ENCODE measurements at regions not wholly inside any gene's neighbourhood (a gene's known extent, or its start where the extent isn't known, plus 50 kb on each side); places are given as distances from the start of the nearest gene placed in this dataset.
"Not testable (repeated sequence)": the region's sequence is repeated elsewhere in the genome, so short reads cannot be mapped to it uniquely, and the experiment has no call there.

- H3K27me3 ChIP-seq (ENCODE audit: control insufficient read depth in 2 of 2, insufficient read depth in 2 of 2, low read length in 2 of 2), result peaks cover 0 to 4% of the 10 kb centered on the region in 2 experiments; a peak in 1 of 5 replicates
- H3K4me3 ChIP-seq, result no peak overlapping the region
- no peaks in the 10 kb centered on the region for H3K4me1 ChIP-seq (replicated peaks in 1 of 2; ENCODE audit: control insufficient read depth in 2 of 2, insufficient read depth in 2 of 2, low read length in 2 of 2)
- POLR2A ChIA-PET, result no interaction called here
- no peaks in the 10 kb centered on the region; the same call in 1 of the 2 replicates for H4K20me1 ChIP-seq (replicated peaks; ENCODE audit: control insufficient read depth, insufficient read depth, low read length)
- in situ Hi-C loops (cut with MboI), result no loop called here
- H3K79me2 ChIP-seq (ENCODE audit: control insufficient read depth, insufficient read depth, low read length), result no peaks in the 10 kb centered on the region
- no peak for DNase-seq (ENCODE audit: extremely low read depth in 1 of 4, low spot score in 3 of 4)
- no peak for TF ChIP-seq TRIM28 (IDR thresholded peaks at IDR 0.05)
- TF ChIP-seq RFX5 (IDR thresholded peaks at IDR 0.05; ENCODE audit: low read depth, low read length), result no peak
- TF ChIP-seq SIN3B (IDR thresholded peaks at IDR 0.05; ENCODE audit: low read depth), result no peak
- TF ChIP-seq ZNF347 (CRISPR knock-in tag; IDR thresholded peaks at IDR 0.05; ENCODE audit: low read depth), result no peak
- WGBS (ENCODE audit: insufficient coverage, low coverage, missing lambda C conversion rate), result 0% methylated on average over 3 of the region's 3 CpGs
- CTCF ChIA-PET (ENCODE audit: low intra/inter-chr PET ratio), result no interaction called here
- intact Hi-C loops (cut with micrococcal nuclease), result no loop called here
- H3K27ac ChIP-seq (ENCODE audit: extremely low read depth, low read depth, low read length), result no peak overlapping the region
- no peak for ATAC-seq
- no TSS peak for BruUV-seq (replicated peaks)
- no peaks in the 10 kb centered on the region for H3K9me1 ChIP-seq (ENCODE audit: control insufficient read depth, insufficient read depth, low read length)
- H3K36me3 ChIP-seq (ENCODE audit: control insufficient read depth, insufficient read depth, low read length), result no peaks in the 10 kb centered on the region
- no peak overlapping the region for H3K4me2 ChIP-seq (ENCODE audit: insufficient read depth, low read length)
- H2AFZ ChIP-seq (ENCODE audit: low read depth, low read length), result no peak overlapping the region
- no peak overlapping the region for H3K9ac ChIP-seq (ENCODE audit: insufficient read depth in 1 of 2, low read depth in 2 of 2, low read length in 2 of 2)
- no peaks in the 10 kb centered on the region for H3K9me3 ChIP-seq (replicated peaks; ENCODE audit: control insufficient read depth, insufficient read depth, low read depth, low read length)
- no peak for FAIRE-seq
Observed at GRCh38 chr15:91358405-91358804, 258.3 kb downstream of the SV2B start.

- H3K4me2 ChIP-seq (ENCODE audit: insufficient read depth, low read length); H3K9me1 ChIP-seq (ENCODE audit: control insufficient read depth, insufficient read depth, low read length); intact Hi-C loops (cut with micrococcal nuclease); H4K20me1 ChIP-seq (replicated peaks; ENCODE audit: control insufficient read depth, insufficient read depth, low read length); H3K9ac ChIP-seq (ENCODE audit: insufficient read depth in 1 of 2, low read depth in 2 of 2, low read length in 2 of 2); H3K79me2 ChIP-seq (ENCODE audit: control insufficient read depth, insufficient read depth, low read length); ATAC-seq; H3K36me3 ChIP-seq (ENCODE audit: control insufficient read depth, insufficient read depth, low read length); in situ Hi-C loops (cut with MboI); CTCF ChIA-PET (ENCODE audit: low intra/inter-chr PET ratio); H3K4me3 ChIP-seq; FAIRE-seq; DNase-seq (ENCODE audit: extremely low read depth in 1 of 4, low spot score in 3 of 4); H3K9me3 ChIP-seq (replicated peaks; ENCODE audit: control insufficient read depth, insufficient read depth, low read depth, low read length); POLR2A ChIA-PET; BruUV-seq (replicated peaks); H3K27me3 ChIP-seq (ENCODE audit: control insufficient read depth in 2 of 2, insufficient read depth in 2 of 2, low read length in 2 of 2); H3K4me1 ChIP-seq (replicated peaks in 1 of 2; ENCODE audit: control insufficient read depth in 2 of 2, insufficient read depth in 2 of 2, low read length in 2 of 2); H3K27ac ChIP-seq (ENCODE audit: extremely low read depth, low read depth, low read length); H2AFZ ChIP-seq (ENCODE audit: low read depth, low read length): not testable (repeated sequence)
- WGBS (ENCODE audit: insufficient coverage, low coverage, missing lambda C conversion rate), result 0% methylated on average over 3 of the region's 3 CpGs
Observed at GRCh38 chr15:91361696-91362095, 261.6 kb downstream of the SV2B start.
